ENCODE measurements at regions not wholly inside any gene's neighbourhood (a gene's known extent, or its start where the extent isn't known, plus 50 kb on each side); places are given as distances from the start of the nearest gene placed in this dataset.
"Not testable (repeated sequence)": the region's sequence is repeated elsewhere in the genome, so short reads cannot be mapped to it uniquely, and the experiment has no call there.

- DNase-seq = no peak
These were observed 192.5 kb downstream of the WNT5A start for GRCh38 chr3:55294557-55294956.

GRCh38 chr3:55292360-55292759, 194.7 kb downstream of the WNT5A start:
- DNase-seq = no peak

GRCh38 chr3:55288657-55289056, 198.4 kb downstream of the WNT5A start:
- no peak for DNase-seq

- no peak for DNase-seq
These were observed 200.4 kb downstream of the WNT5A start for GRCh38 chr3:55286693-55287092.

GRCh38 chr3:55285156-55285555, 201.9 kb downstream of the WNT5A start:
- no peak for DNase-seq

GRCh38 chr3:55283441-55283925, 203.6 kb downstream of the WNT5A start:
- no peak for DNase-seq

GRCh38 chr3:55282994-55283393, 204.1 kb downstream of the WNT5A start:
- DNase-seq = no peak

- DNase-seq = no peak
These were observed 215.0 kb downstream of the WNT5A start for GRCh38 chr3:55272031-55272645.

- no peak for DNase-seq
These were observed 215.6 kb downstream of the WNT5A start for GRCh38 chr3:55271549-55271948.

GRCh38 chr3:55270976-55271375, 216.1 kb downstream of the WNT5A start:
- no peak for DNase-seq

GRCh38 chr3:55269636-55270035, 217.5 kb downstream of the WNT5A start:
- no peak for DNase-seq

- no peak for DNase-seq
These were observed 218.0 kb downstream of the WNT5A start for GRCh38 chr3:55269096-55269495.

GRCh38 chr3:55267206-55267930, 219.7 kb downstream of the WNT5A start:
- no peak for DNase-seq

GRCh38 chr3:55264919-55265318, 222.2 kb downstream of the WNT5A start:
- no peak for DNase-seq

- no peak for DNase-seq
These were observed 234.2 kb downstream of the WNT5A start for GRCh38 chr3:55252921-55253320.

- not testable (repeated sequence) for DNase-seq
These were observed 237.9 kb downstream of the WNT5A start for GRCh38 chr3:55249156-55249555.

- DNase-seq = no peak
These were observed 239.4 kb downstream of the WNT5A start for GRCh38 chr3:55247666-55248065.

- no peak for DNase-seq
These were observed 241.1 kb downstream of the WNT5A start for GRCh38 chr3:55246033-55246432.

GRCh38 chr3:55245351-55245750, 241.8 kb downstream of the WNT5A start:
- no peak for DNase-seq

GRCh38 chr3:55244247-55244646, 242.9 kb downstream of the WNT5A start:
- DNase-seq = peak; percentile 91

- no peak for DNase-seq
These were observed 243.4 kb downstream of the WNT5A start for GRCh38 chr3:55243678-55244077.

GRCh38 chr3:55242921-55243320, 244.2 kb downstream of the WNT5A start:
- DNase-seq = no peak

- no peak for DNase-seq
These were observed 246.0 kb downstream of the WNT5A start for GRCh38 chr3:55241098-55241497.

GRCh38 chr3:55235416-55235815, 251.7 kb downstream of the WNT5A start:
- DNase-seq = no peak

GRCh38 chr3:55226696-55227095, 260.4 kb downstream of the WNT5A start:
- DNase-seq = no peak
